Fibroblast of lung (primary cell): ENCODE measurements at regions not wholly inside any gene's neighbourhood (a gene's known extent, or its start where the extent isn't known, plus 50 kb on each side); places are given as distances from the start of the nearest gene placed in this dataset.
"Not testable (repeated sequence)": the region's sequence is repeated elsewhere in the genome, so short reads cannot be mapped to it uniquely, and the experiment has no call there.

Experiments
- DNase-seq, 2 donors: peaks; one replicate each; pipeline versions ENCODE4 v3.0.0 to v3.0.0-alpha.2; 2010; ENCODE audit warnings: low read depth in 2 of 2
- H2AFZ ChIP-seq: 2 replicates; pipeline ENCODE4 v1.5.1; 2012; ENCODE audit warnings: low read length, control low read depth, inconsistent platforms
- H3K27ac ChIP-seq: 2 replicates; pipeline ENCODE4 v1.5.1; 2011; ENCODE audit warnings: low read length, control low read depth; ENCODE audit not compliant: insufficient read depth
- H3K27me3 ChIP-seq: 2 replicates; pipeline ENCODE4 v1.5.1; 2011; ENCODE audit warnings: mild to moderate bottlenecking, low read length; ENCODE audit not compliant: control insufficient read depth, insufficient read depth
- H3K36me3 ChIP-seq: 2 replicates; pipeline ENCODE4 v1.5.1; 2011; ENCODE audit warnings: low read length; ENCODE audit not compliant: control insufficient read depth, insufficient read depth
- H3K4me1 ChIP-seq: 2 replicates; pipeline ENCODE4 v1.5.1; 2011; ENCODE audit warnings: low read length; ENCODE audit not compliant: control insufficient read depth, insufficient read depth; ENCODE audit errors: extremely low read depth
- H3K4me2 ChIP-seq: 2 replicates; pipeline ENCODE4 v1.5.1; 2011; ENCODE audit warnings: low read length, control low read depth; ENCODE audit not compliant: insufficient read depth; ENCODE audit errors: extremely low read depth
- H3K4me3 ChIP-seq, 4 experiments: fragments of 200-600 bp in 1 of 4; sonication (generic) in 1 of 4; replicated peaks in 1 of 4; 2 replicates each; pipeline ENCODE4 v1.5.1; 2011 to 2016; ENCODE audit warnings: low read length in 4 of 4, low read depth in 3 of 4, mild to moderate bottlenecking in 3 of 4, control low read depth in 2 of 4, inconsistent platforms in 1 of 4, mixed read lengths in 1 of 4; ENCODE audit not compliant: insufficient read depth in 1 of 4; ENCODE audit errors: control extremely low read depth in 1 of 4
- H3K79me2 ChIP-seq: 2 replicates; pipeline ENCODE4 v1.5.1; 2012; ENCODE audit warnings: mild to moderate bottlenecking, low read length, inconsistent platforms; ENCODE audit not compliant: control insufficient read depth, insufficient read depth
- H3K9ac ChIP-seq: 2 replicates; pipeline ENCODE4 v1.5.1; 2011; ENCODE audit warnings: mild to moderate bottlenecking, low read length, control low read depth; ENCODE audit not compliant: insufficient read depth
- H3K9me3 ChIP-seq: 2 replicates; pipeline ENCODE4 v1.5.1; 2012; ENCODE audit warnings: low read depth, low read length; ENCODE audit not compliant: control insufficient read depth, insufficient read depth
- H4K20me1 ChIP-seq: 2 replicates; pipeline ENCODE4 v1.5.1; 2011; ENCODE audit warnings: low read length; ENCODE audit not compliant: control insufficient read depth, insufficient read depth; ENCODE audit errors: extremely low read depth
- EZH2 ChIP-seq: IDR thresholded peaks from 2 replicates; pipeline ENCODE4 v1.5.1; 2012; ENCODE audit warnings: low read length, control low read depth, mild to moderate bottlenecking; ENCODE audit errors: missing control alignments
- TF ChIP-seq, protein P1 (sequence below), 2 donors: IDR thresholded peaks in 1 of 2; conservative IDR thresholded peaks in 1 of 2; 1 replicate in 1 of 2; 2 replicates in 1 of 2; pipeline ENCODE4 v1.5.1; 2011 to 2012; ENCODE audit warnings: low read length in 2 of 2, control low read depth in 1 of 2, inconsistent platforms in 1 of 2, low read depth in 1 of 2, mild to moderate bottlenecking in 1 of 2

DNA sequence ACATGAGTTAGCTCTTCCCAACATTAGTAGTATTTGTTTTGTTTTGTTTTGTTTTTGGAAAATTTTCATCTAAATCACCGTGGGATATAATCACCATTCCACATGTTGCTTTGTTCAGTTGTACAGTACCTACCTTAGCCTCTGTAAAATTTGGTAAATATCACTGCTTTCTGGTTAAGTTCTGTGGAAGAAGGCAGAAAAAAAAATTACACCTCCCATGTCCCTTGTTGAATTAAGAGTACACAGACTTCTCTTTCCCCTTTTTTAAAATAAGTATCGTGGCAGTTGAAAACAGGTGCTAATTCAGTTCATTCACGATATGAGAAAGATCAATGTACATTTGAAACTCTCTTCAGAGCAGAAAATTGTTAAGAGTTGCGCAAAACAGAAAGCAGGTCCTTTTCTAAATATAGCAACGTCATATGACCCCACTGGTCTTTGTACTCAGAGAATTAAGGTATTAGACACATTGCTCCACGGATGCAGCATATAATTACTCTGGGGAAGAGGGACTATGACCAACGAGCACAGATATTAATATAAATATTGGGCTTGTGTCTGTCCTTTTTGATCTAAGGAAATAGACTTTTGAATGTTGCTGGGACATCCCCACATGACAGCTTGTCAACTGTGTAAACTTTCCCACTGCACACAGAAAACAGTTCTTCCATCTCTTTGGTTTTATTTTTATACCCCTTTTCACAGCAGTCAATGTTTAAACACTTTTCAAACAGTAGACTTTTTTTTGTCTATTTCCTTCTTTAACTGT lies 58.6 kb upstream of the ZNF217 start:
- Histone ChIP-seq H2AFZ (peak overlapping the region; percentile 9), H3K9me3 (no peaks in the 10 kb centered on the region), H3K36me3 (no peaks in the 10 kb centered on the region), H3K9ac (no peak overlapping the region), H3K4me2 (peak overlapping the region; percentile 41), H4K20me1 (no peaks in the 10 kb centered on the region), H3K27me3 (no peaks in the 10 kb centered on the region), H3K4me1 (peaks cover 13% of the 10 kb centered on the region), H3K79me2 (no peaks in the 10 kb centered on the region), H3K27ac (no peak overlapping the region), H3K4me3 (no peak overlapping the region)
- TF ChIP-seq, protein P1, sequence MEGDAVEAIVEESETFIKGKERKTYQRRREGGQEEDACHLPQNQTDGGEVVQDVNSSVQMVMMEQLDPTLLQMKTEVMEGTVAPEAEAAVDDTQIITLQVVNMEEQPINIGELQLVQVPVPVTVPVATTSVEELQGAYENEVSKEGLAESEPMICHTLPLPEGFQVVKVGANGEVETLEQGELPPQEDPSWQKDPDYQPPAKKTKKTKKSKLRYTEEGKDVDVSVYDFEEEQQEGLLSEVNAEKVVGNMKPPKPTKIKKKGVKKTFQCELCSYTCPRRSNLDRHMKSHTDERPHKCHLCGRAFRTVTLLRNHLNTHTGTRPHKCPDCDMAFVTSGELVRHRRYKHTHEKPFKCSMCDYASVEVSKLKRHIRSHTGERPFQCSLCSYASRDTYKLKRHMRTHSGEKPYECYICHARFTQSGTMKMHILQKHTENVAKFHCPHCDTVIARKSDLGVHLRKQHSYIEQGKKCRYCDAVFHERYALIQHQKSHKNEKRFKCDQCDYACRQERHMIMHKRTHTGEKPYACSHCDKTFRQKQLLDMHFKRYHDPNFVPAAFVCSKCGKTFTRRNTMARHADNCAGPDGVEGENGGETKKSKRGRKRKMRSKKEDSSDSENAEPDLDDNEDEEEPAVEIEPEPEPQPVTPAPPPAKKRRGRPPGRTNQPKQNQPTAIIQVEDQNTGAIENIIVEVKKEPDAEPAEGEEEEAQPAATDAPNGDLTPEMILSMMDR (conservative IDR thresholded peaks at IDR 0.05 in 1 of 2, IDR thresholded peaks at IDR 0.05 in 1 of 2; ENCODE audit: low read depth in 1 of 2, low read length in 2 of 2), result no peak
- no peak for TF ChIP-seq EZH2
- DNase-seq, result peak in 1 of 2 donors; percentile 26

DNA sequence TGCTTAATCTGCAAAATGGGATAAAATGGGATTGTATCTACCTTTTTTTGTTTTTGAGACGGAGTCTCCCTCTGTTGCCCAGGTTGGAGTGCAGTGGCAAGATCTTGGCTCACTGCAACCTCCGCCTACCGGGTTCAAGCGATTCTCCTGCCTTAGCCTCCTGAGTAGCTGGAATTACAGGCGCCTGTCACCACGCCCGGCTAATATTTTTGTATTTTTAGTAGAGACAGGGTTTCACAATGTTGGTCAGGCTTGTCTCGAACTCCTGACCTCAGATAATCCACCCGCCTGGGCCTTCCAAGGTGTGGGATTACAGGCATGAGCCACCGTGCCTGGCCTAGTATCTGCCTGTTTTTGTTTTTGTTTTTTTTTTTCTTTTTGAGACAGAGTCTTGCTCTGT lies 55.9 kb upstream of the ZNF217 start:
- not testable (repeated sequence) for H3K9ac ChIP-seq, DNase-seq, H3K79me2 ChIP-seq, H3K27ac ChIP-seq, H4K20me1 ChIP-seq, H3K4me3 ChIP-seq, H3K9me3 ChIP-seq, H3K27me3 ChIP-seq, H3K36me3 ChIP-seq, H3K4me2 ChIP-seq, H3K4me1 ChIP-seq, H2AFZ ChIP-seq

DNA sequence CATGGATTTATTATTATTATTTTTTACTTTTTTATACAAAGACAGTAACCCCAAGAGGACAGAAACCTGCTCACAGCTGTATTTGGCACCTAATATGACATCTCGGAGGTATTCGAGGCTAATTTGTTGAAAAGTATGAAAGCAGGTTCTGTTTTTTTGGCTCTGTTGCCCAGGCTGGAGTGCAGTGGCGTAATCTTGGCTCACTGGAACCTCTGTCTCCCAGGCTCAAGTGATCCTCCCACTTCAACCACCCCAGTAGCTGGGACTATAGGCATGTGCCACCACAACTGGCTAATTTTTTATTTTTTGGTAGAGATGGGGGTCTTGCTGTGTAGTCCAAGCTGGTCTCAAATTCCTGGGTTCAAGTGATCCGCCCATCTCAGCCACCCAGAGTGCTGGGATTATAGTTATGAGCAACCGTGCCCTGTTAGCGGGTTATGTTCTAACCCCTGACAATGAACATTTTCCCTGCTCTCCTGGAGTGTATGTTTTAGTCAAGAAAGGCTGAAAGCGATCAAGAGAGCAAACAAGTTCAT lies 53.7 kb upstream of the ZNF217 start:
- H3K4me2 ChIP-seq, result no peak overlapping the region
- no peaks in the 10 kb centered on the region for H3K79me2 ChIP-seq
- no peaks in the 10 kb centered on the region for H3K36me3 ChIP-seq
- no peaks in the 10 kb centered on the region for H3K9me3 ChIP-seq
- no peak overlapping the region for H3K27ac ChIP-seq
- no peaks in the 10 kb centered on the region for H4K20me1 ChIP-seq
- no peak overlapping the region for H3K9ac ChIP-seq
- H2AFZ ChIP-seq, result no peak overlapping the region
- H3K4me3 ChIP-seq, result no peak overlapping the region
- peaks cover 10% of the 10 kb centered on the region for H3K4me1 ChIP-seq
- no peaks in the 10 kb centered on the region for H3K27me3 ChIP-seq
- DNase-seq, result no peak
- no peak for TF ChIP-seq EZH2
- TF ChIP-seq, protein P1 (conservative IDR thresholded peaks at IDR 0.05 in 1 of 2, IDR thresholded peaks at IDR 0.05 in 1 of 2; ENCODE audit: low read depth in 1 of 2, low read length in 2 of 2), result no peak
